ENCODE measurements at regions not wholly inside any gene's neighbourhood (a gene's known extent, or its start where the extent isn't known, plus 50 kb on each side); places are given as distances from the start of the nearest gene placed in this dataset.

DNA sequence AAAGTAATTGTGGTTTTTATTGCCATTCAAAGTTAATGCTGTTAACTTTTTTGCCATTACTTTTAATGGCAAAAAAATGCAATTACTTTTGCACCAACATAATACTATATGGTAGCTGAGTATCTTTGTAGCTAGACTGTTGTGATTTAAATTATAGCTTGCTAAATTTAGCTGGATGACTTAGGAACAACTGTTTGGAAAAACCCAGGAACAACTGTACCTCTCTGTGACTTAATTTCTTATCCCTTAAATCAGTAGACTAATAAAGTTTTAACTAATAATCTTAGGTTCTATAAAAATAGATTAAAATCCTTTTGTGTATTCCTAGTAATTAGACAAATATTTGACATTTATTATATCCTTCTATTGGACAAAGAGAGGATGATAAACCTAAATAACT, 268.2 kb downstream of the TENT5A start:
- TF ChIP-seq, protein P1, sequence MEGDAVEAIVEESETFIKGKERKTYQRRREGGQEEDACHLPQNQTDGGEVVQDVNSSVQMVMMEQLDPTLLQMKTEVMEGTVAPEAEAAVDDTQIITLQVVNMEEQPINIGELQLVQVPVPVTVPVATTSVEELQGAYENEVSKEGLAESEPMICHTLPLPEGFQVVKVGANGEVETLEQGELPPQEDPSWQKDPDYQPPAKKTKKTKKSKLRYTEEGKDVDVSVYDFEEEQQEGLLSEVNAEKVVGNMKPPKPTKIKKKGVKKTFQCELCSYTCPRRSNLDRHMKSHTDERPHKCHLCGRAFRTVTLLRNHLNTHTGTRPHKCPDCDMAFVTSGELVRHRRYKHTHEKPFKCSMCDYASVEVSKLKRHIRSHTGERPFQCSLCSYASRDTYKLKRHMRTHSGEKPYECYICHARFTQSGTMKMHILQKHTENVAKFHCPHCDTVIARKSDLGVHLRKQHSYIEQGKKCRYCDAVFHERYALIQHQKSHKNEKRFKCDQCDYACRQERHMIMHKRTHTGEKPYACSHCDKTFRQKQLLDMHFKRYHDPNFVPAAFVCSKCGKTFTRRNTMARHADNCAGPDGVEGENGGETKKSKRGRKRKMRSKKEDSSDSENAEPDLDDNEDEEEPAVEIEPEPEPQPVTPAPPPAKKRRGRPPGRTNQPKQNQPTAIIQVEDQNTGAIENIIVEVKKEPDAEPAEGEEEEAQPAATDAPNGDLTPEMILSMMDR (IDR thresholded peaks at IDR 0.05), result no peak
- TF ChIP-seq, protein P2, sequence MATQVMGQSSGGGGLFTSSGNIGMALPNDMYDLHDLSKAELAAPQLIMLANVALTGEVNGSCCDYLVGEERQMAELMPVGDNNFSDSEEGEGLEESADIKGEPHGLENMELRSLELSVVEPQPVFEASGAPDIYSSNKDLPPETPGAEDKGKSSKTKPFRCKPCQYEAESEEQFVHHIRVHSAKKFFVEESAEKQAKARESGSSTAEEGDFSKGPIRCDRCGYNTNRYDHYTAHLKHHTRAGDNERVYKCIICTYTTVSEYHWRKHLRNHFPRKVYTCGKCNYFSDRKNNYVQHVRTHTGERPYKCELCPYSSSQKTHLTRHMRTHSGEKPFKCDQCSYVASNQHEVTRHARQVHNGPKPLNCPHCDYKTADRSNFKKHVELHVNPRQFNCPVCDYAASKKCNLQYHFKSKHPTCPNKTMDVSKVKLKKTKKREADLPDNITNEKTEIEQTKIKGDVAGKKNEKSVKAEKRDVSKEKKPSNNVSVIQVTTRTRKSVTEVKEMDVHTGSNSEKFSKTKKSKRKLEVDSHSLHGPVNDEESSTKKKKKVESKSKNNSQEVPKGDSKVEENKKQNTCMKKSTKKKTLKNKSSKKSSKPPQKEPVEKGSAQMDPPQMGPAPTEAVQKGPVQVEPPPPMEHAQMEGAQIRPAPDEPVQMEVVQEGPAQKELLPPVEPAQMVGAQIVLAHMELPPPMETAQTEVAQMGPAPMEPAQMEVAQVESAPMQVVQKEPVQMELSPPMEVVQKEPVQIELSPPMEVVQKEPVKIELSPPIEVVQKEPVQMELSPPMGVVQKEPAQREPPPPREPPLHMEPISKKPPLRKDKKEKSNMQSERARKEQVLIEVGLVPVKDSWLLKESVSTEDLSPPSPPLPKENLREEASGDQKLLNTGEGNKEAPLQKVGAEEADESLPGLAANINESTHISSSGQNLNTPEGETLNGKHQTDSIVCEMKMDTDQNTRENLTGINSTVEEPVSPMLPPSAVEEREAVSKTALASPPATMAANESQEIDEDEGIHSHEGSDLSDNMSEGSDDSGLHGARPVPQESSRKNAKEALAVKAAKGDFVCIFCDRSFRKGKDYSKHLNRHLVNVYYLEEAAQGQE (IDR thresholded peaks at IDR 0.05; ENCODE audit: insufficient read depth in 1 of 2, low read depth in 2 of 2, low read length in 1 of 2), result no peak
- no peak for TF ChIP-seq SIN3A (IDR thresholded peaks at IDR 0.05; ENCODE audit: borderline replicate concordance, insufficient read depth, low read depth, low read length)
